ENCODE measurements at regions not wholly inside any gene's neighbourhood (a gene's known extent, or its start where the extent isn't known, plus 50 kb on each side); places are given as distances from the start of the nearest gene placed in this dataset.

DNA sequence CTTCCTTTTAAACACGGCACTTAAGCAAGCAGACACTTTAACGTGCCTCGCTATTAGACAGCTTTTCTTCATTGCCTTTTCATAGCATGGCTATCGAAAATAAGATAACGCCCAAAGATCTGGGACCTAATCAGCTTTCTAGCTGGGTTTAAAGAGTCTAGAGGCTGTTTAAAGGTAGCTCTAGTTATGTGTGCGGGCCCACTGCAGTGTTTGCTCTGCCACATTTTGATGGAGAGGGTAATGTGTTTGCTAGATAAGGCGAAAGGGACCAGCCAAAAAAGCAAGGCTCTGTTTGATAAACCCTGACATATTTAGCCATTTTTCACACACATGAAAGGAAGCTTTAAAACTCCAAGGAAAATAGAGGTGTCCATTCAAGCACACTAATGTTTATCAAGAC lies 91.6 kb downstream of the NR2F2 start:
- TF ChIP-seq POLR2A (IDR thresholded peaks at IDR 0.05), result no peak
- TF ChIP-seq, protein P1, sequence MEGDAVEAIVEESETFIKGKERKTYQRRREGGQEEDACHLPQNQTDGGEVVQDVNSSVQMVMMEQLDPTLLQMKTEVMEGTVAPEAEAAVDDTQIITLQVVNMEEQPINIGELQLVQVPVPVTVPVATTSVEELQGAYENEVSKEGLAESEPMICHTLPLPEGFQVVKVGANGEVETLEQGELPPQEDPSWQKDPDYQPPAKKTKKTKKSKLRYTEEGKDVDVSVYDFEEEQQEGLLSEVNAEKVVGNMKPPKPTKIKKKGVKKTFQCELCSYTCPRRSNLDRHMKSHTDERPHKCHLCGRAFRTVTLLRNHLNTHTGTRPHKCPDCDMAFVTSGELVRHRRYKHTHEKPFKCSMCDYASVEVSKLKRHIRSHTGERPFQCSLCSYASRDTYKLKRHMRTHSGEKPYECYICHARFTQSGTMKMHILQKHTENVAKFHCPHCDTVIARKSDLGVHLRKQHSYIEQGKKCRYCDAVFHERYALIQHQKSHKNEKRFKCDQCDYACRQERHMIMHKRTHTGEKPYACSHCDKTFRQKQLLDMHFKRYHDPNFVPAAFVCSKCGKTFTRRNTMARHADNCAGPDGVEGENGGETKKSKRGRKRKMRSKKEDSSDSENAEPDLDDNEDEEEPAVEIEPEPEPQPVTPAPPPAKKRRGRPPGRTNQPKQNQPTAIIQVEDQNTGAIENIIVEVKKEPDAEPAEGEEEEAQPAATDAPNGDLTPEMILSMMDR (IDR thresholded peaks at IDR 0.05), result no peak

All from thyroid gland (tissue), 4 donors.